ENCODE measurements at regions not wholly inside any gene's neighbourhood (a gene's known extent, or its start where the extent isn't known, plus 50 kb on each side); places are given as distances from the start of the nearest gene placed in this dataset.

DNA sequence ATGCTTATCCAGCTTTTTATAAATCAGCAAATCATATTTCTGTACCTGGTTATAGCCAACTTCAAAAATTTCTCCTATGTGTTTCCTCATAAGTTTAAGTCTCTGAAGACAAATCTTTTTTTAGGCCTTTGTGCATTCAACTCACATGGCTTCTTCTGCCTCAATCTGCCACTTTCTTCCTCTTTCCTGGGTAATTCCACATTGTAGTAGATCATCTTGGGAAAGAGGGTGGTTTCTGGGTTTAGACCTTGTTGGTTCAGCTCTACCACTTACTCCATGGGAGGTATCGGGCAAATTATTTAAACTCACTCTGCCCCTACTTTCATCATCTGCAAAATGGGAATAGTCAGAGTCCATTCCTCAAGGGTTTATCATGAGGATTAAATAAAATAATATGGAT, 707.0 kb upstream of the ZEB2 start:
- ATAC-seq, result no peak
- ChIA-PET POLR2A (no interaction called here), CTCF (no interaction called here)
- no peaks in the 10 kb centered on the region for H3K9me3 ChIP-seq (ENCODE audit: control insufficient read depth, insufficient read depth, low read depth, low read length)
- H3K4me3 ChIP-seq (ENCODE audit: low read depth in 2 of 2, low read length in 2 of 2), result no peak overlapping the region
- BruUV-seq (replicated peaks), result no TSS peak
- H3K27me3 ChIP-seq (ENCODE audit: control insufficient read depth, insufficient read depth, low read length), result no peaks in the 10 kb centered on the region
- intact Hi-C loops (cut with micrococcal nuclease; ENCODE audit: unreplicated experiment), result no loop called here
- TF ChIP-seq TCF7L2 (IDR thresholded peaks at IDR 0.05; ENCODE audit: low read depth, low read length) (no peak), POLR2AphosphoS5 (IDR thresholded peaks at IDR 0.05; ENCODE audit: low read depth, low read length) (no peak), SIN3A (IDR thresholded peaks at IDR 0.05; ENCODE audit: borderline replicate concordance, insufficient read depth, low read depth, low read length) (no peak)
- TF ChIP-seq, protein P1, sequence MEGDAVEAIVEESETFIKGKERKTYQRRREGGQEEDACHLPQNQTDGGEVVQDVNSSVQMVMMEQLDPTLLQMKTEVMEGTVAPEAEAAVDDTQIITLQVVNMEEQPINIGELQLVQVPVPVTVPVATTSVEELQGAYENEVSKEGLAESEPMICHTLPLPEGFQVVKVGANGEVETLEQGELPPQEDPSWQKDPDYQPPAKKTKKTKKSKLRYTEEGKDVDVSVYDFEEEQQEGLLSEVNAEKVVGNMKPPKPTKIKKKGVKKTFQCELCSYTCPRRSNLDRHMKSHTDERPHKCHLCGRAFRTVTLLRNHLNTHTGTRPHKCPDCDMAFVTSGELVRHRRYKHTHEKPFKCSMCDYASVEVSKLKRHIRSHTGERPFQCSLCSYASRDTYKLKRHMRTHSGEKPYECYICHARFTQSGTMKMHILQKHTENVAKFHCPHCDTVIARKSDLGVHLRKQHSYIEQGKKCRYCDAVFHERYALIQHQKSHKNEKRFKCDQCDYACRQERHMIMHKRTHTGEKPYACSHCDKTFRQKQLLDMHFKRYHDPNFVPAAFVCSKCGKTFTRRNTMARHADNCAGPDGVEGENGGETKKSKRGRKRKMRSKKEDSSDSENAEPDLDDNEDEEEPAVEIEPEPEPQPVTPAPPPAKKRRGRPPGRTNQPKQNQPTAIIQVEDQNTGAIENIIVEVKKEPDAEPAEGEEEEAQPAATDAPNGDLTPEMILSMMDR (IDR thresholded peaks at IDR 0.05), result no peak
- TF ChIP-seq, protein P2, sequence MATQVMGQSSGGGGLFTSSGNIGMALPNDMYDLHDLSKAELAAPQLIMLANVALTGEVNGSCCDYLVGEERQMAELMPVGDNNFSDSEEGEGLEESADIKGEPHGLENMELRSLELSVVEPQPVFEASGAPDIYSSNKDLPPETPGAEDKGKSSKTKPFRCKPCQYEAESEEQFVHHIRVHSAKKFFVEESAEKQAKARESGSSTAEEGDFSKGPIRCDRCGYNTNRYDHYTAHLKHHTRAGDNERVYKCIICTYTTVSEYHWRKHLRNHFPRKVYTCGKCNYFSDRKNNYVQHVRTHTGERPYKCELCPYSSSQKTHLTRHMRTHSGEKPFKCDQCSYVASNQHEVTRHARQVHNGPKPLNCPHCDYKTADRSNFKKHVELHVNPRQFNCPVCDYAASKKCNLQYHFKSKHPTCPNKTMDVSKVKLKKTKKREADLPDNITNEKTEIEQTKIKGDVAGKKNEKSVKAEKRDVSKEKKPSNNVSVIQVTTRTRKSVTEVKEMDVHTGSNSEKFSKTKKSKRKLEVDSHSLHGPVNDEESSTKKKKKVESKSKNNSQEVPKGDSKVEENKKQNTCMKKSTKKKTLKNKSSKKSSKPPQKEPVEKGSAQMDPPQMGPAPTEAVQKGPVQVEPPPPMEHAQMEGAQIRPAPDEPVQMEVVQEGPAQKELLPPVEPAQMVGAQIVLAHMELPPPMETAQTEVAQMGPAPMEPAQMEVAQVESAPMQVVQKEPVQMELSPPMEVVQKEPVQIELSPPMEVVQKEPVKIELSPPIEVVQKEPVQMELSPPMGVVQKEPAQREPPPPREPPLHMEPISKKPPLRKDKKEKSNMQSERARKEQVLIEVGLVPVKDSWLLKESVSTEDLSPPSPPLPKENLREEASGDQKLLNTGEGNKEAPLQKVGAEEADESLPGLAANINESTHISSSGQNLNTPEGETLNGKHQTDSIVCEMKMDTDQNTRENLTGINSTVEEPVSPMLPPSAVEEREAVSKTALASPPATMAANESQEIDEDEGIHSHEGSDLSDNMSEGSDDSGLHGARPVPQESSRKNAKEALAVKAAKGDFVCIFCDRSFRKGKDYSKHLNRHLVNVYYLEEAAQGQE (IDR thresholded peaks at IDR 0.05; ENCODE audit: insufficient read depth in 1 of 2, low read depth in 2 of 2, low read length in 1 of 2), result no peak
- no peaks in the 10 kb centered on the region for H3K4me1 ChIP-seq (ENCODE audit: control insufficient read depth, insufficient read depth, low read length)
- DNase-seq (ENCODE audit: low read depth, low spot score), result no peak
- in situ Hi-C loops (cut with HindIII; ENCODE audit: low pct_unique_long_range_greater_than_20kb, low sequenced_read_pairs), result no loop called here
- no peak overlapping the region for H3K27ac ChIP-seq (ENCODE audit: low read length)
- no peaks in the 10 kb centered on the region for H3K36me3 ChIP-seq (ENCODE audit: control insufficient read depth, insufficient read depth, low read length)

DNA sequence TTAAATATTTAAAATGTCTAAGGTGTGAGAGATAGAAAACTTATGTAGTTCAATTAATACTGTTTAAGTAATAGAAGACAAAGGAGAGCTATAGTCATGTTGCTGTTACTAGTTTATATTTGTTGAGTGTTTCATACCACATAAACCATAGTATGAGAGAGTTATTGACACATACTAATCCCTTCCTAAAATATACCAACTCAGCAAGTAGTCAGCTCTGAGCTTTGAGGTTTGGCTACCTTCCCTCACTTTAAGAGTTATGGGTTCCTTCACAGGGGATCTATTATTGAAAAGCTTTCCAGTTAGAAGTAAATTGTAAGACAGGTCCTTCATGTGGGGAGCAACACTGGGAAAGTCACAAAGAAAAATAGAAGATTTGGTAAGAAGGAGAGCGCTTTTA, 701.6 kb upstream of the ZEB2 start:
- Histone ChIP-seq H3K4me3 (ENCODE audit: low read depth in 2 of 2, low read length in 2 of 2) (no peak overlapping the region), H3K9me3 (ENCODE audit: control insufficient read depth, insufficient read depth, low read depth, low read length) (no peaks in the 10 kb centered on the region), H3K27me3 (ENCODE audit: control insufficient read depth, insufficient read depth, low read length) (no peaks in the 10 kb centered on the region), H3K27ac (ENCODE audit: low read length) (no peak overlapping the region), H3K36me3 (ENCODE audit: control insufficient read depth, insufficient read depth, low read length) (no peaks in the 10 kb centered on the region), H3K4me1 (ENCODE audit: control insufficient read depth, insufficient read depth, low read length) (no peaks in the 10 kb centered on the region)
- intact Hi-C loops (cut with micrococcal nuclease; ENCODE audit: unreplicated experiment) (no loop called here), in situ Hi-C loops (cut with HindIII; ENCODE audit: low pct_unique_long_range_greater_than_20kb, low sequenced_read_pairs) (no loop called here)
- CTCF ChIA-PET, result no interaction called here
- POLR2A ChIA-PET, result no interaction called here
- ATAC-seq, result no peak
- no TSS peak for BruUV-seq (replicated peaks)
- TF ChIP-seq, protein P1 (IDR thresholded peaks at IDR 0.05), result no peak
- TF ChIP-seq SIN3A (IDR thresholded peaks at IDR 0.05; ENCODE audit: borderline replicate concordance, insufficient read depth, low read depth, low read length), result no peak
- TF ChIP-seq TCF7L2 (IDR thresholded peaks at IDR 0.05; ENCODE audit: low read depth, low read length), result no peak
- TF ChIP-seq, protein P2 (IDR thresholded peaks at IDR 0.05; ENCODE audit: insufficient read depth in 1 of 2, low read depth in 2 of 2, low read length in 1 of 2), result no peak
- TF ChIP-seq POLR2AphosphoS5 (IDR thresholded peaks at IDR 0.05; ENCODE audit: low read depth, low read length), result no peak
- no peak for DNase-seq (ENCODE audit: low read depth, low spot score)
